ENCODE measurements at regions not wholly inside any gene's neighbourhood (a gene's known extent, or its start where the extent isn't known, plus 50 kb on each side); places are given as distances from the start of the nearest gene placed in this dataset.
"Not testable (repeated sequence)": the region's sequence is repeated elsewhere in the genome, so short reads cannot be mapped to it uniquely, and the experiment has no call there.

DNA sequence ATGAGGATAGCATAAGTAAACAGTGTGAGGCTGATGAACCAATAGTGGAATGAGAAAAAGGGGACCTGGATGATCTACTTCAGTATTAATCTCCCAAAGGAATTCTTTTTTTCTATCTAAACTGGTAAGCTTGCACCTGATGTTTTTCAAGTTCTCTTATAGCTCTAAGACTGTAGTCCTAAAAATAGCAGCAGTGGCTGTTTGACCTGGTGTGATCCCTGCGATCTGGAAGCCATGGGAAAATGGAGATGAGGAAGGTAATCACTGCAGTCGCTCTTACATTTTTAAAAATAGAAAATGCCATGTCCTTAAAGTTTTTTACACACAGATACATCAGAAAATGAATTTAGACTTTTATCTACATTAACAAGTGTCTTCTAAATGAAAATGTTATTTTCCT lies 926.4 kb upstream of the SLC35B3 start:
- DNase-seq: no peak

DNA sequence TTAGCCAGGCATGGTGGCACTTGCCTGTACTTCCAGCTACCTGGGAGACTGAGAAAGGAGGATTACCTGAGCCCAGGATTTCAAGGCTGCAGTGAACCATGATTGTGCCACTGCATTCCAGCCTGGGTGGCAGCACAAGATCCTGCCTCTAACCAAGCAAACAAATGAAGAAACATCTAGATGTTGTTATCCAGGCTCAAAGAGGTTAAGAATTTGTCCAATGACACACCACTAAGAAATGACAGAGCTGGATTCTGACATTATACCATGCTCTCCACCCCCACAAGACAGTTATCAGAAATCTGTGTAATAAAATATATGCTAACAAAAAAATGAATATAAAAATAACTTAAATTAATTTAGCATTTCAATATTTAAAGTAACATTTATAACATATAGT lies 925.5 kb upstream of the SLC35B3 start:
- no peak for DNase-seq

DNA sequence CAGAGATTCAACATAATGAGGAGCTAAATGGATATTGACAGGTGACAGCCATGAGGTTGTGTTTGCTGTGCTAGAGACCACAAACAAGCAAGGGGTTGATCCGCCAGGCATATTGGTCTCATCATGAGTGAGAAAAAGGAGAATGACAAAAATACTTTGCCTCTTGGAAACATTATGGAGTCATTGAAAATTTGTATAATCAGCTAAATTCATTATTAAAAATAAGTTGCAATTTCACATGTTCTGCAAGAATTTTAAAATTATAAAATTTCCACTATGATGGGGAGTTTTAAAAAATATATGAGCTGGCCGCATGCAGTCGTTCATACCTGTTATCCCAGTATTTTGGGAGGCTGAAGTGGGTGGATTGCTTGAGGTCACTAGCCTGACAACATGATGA lies 912.3 kb upstream of the SLC35B3 start:
- DNase-seq: no peak

DNA sequence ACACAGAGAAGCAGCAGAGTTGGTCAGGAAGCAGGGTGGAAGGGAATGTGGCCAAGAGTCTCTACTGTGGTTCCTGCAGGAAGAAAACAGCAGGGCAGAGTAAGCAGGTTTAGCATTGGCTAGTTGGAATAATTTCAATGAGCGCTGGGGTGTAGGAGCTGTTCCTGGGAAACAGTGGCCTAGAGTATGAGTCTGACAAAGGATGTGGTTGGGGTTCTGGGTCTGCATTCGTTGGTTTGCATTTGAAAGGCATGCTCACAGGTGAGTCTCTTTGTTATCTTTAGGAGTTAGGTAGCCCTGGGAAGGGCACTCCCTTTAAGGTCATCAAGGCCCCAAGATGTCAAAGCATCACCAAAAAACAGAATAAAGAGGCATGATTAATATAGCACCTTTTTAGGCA lies 911.6 kb upstream of the SLC35B3 start:
- no peak for DNase-seq

DNA sequence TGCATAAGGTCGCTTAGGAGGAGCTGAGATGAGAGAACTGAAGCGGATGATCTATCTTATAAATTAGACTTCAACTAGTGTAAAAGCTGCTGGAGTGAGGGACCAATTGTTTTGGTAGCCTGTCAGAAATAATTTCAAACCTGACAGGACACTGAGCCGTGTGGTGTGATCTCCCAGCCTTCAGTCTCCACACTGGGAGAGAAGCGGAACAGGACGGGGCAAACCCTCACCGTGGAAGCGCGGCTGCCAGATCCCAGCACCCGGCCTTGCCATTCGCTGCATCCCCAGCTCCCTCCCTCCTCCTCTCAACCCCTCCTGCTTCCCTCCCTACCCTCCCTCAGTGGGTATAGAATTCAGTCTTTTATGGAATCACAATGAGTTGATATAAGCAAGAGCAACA lies 900.1 kb upstream of the SLC35B3 start:
- DNase-seq: no peak

DNA sequence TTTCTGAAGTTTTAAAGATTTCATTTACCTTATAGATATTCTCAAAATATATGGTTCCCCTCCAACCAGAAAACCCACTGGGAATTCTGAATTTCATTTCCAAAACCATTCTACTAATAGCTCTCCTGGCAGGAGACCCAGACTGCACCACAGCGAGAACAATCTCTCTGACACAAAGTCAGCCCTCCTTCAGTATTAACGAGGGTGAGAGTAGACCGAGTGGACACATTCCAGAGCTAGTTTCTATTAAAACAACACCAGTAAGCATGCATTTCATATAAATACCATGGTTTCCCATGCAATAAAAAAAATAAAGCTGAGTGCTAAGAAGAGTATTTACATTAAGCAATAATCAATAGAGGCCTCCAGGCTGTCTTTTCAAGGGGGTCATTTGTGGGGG lies 899.6 kb upstream of the SLC35B3 start:
- DNase-seq: no peak

DNA sequence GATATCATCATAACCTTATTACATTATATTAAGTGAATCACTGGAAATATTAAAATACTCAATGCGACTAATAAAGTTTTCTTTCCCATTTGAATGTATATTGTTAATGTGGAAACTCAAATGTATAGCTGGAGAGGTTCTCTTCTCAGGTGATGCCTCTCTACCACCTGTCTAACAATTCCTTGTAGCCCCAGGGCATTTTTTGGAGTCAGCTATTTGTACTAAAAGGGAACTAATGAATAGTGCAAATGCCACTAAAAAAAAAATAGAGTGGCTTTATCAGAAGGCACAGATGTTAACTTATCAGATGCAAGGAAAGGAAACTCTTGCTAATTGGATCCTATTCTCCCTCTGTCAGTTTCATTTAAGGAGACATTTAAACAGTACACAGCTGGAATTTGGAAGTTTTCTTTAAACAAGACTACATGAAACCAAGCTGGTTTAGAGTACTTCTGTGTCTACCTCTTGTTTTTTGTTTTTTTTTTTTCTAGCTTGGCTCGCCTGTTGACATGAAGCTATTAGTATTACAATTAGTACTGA lies 897.0 kb upstream of the SLC35B3 start:
- no peak for DNase-seq

DNA sequence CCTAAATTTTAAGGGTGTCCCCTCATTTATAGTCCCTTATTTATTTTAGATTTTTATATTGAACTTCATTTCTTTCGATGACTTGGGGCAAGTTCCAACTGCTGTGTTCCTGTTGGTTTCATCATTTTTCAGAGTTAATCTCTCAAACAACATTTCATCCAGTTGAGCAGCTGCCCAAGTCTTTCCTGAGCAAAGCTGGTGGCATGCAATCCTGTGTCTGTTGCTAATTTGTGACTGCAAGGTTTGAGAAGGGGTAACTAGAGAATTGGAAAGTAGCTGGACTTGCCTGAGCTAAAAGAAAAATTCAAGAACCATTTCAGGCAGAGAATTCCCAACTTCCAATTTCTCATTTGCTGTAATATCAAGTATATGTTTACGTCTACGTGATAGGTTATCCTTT lies 881.5 kb upstream of the SLC35B3 start:
- DNase-seq: no peak

DNA sequence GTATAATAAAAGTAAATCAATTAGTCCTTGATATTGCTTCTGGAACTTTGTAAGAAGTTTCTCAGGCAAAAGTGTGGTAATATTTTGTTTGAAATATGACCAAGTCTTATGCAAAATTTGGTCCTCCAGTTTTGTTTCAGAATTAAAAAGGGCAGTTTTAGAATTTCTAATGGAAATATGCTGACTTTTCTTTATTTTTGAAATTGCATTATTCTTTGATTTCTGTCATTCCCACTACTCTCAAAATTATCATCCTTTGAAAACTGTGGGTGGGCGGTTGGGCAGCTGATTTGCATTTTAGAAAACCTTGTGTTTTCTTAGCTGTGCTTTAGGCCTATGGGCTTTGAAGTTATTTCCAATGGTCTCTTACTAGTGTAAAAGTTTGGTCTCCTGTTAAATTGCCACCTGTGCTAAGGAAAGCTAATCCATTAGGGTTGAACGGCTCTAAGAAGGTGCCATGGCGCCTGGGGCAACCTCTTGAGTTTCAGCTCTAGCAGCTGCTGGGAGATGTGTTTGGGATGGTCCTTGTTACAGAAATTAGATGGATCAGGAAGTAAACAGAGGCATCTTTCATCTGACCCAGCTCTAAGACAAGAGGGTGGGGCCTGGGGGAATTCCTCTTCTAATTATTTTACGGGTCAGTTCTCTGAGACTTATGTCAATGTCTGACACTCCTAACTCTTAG lies 880.8 kb upstream of the SLC35B3 start:
- no peak for DNase-seq

DNA sequence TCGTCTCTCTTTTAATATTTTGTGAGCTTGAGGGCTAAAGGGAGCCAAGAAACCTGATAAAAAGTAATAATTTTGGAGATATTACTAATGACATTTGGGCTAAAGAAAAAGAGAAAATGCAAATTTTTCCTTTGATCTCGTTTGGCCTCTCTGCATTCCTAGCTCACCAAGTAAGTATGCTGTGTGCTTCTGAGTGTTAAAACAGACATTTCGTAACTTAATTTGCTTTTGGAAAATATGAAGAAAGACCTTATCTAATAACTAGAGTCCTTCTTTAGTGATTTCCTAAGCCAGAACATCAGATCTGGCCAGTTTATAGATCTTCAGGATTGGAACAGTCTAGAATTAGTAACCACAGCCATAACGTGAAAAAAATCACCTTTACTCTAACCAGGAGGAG lies 872.9 kb upstream of the SLC35B3 start:
- no peak for DNase-seq

DNA sequence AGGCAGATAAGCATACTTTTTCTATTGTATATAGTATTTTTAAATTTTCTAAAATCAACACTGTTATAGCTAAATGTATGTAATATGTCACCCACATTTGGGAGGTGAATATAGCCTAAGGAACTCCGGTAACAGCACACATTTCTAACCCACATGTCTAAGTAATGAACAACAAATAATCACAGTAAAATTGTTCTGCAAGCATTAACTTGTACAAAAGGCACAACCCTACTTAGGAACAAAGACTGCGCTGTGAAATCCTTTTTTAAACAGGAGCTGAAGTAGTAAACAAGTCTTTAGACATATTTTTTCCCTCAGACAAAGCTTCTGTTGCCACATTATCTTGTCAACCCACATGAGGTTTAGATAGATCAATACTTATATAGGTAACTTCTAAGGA lies 872.4 kb upstream of the SLC35B3 start:
- DNase-seq: no peak

DNA sequence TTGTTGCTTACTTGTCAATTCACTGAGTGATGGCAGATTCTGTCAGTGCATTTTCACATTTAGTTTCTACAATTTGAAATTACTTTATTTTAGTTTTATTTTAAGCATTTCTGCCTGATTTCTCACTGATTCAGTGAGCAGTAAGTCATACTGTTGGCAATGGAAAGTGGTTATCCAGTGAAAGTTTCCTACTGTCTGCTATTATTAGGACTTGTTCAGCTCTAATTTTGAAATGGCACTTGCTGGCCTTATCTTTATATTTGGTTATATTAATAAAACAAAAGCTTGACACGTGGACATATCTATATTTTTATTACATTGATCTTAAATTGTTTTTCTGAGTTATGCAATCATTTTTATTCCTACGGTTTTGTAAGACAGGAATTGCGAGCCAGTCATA lies 871.8 kb upstream of the SLC35B3 start:
- no peak for DNase-seq

DNA sequence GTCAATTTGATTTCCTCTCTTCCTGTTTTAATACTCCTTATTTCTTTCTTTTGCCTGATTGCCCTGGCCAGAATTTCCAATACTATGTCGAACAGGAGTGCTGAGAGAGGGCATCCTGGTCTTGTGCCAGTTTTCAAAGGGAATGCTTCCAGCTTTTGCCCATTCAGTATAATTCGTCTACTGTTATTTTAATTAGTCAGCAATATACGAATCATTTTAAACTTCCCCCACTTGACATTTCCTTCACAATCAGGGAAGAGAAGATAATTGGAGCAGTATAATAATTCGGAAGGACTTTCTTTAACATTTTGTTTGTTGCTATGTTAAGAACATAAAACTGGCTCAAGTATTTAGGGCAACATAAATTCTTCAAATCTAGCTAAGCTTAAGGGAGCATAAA lies 860.3 kb upstream of the SLC35B3 start:
- DNase-seq: no peak

DNA sequence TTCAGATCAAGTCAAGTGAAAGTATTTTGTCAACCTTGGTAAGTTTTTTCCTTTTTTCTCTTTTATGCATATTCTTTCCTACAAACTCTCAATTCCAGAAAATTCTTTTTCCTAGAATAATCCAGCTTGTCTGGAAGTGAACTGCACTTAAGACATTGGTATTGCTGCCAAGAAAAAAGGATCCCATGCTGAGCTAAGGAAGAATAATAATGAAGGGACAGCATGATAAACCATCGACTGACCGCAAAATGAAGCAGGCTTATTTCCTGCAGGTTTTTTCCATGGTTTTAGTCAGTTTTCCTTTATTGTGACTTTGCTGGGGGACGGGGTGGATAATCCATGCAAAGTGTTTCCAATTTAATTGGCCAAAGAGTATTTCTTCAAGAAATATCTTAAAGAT lies 857.6 kb upstream of the SLC35B3 start:
- no peak for DNase-seq

DNA sequence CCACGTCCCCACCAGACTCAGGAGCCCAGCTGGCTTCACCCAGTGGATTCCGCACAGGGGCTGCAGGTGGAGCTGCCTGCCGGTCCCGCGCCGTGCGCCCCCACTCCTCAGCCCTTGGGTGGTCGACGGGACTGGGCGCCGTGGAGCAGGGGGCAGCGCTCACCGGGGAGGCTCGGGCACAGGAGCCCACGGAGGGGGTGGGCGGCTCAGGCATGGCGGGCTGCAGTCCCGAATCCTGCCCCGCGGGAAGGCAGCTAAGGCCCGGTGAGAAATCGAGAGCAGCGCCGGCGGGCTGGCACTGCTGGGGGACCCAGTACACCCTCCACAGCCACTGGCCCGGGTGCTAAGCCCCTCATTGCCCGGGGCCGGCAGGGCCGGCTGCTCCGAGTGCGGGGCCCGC lies 855.0 kb upstream of the SLC35B3 start:
- DNase-seq: not testable (repeated sequence)

DNA sequence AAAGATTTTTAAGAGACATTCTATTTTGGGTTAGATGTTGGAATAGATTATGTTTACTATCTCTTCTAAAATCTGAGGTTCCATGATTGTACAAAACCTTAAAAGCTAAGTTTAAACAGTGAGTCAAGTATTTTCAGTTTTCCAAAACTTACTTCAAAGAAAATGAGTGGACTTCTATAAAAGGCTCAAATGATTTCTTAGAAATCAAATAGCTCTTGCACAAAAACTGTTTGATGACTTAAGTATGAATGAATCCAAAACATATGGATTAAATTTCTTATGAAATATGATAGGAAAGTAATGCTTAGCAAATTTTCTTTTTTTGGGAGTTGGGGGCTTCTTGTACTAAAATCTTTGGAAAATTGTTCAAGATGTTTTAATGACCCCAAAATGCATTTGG lies 837.3 kb upstream of the SLC35B3 start:
- no peak for DNase-seq

DNA sequence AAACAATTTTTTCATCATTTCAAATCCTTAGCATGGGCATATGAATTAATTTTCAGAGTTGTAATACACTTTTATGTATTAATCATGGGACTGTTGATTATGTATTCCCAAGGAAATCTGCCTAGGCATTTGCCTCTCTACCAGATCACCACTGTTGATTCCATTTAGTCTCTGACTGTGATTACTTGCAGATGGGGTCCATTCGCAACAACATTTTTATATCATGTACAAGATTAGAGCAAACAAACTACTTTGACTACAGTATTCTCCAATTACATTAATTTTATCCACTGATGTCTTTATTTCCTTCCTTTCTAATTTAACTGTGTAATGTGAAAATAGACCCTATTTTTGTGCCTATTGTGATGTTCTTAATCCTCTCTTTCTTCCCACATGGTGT lies 831.4 kb upstream of the SLC35B3 start:
- DNase-seq: no peak

DNA sequence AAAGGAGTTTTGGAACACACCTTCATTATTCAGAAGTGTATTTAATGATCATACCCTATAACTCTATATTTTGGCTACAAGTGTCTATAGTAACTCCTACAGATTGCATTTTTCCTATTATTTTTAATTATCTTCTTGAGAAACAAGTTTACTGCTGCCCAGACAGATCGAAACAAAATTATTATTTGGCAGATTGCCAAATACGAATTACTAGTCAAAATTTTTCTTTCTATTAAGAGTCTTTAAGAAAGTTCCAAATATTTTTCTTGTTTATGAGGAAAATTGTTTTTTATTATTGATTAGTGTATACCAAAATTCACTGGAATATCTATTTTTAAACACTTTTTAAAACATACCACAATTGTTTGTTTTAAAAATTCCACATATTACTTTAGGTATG lies 821.9 kb upstream of the SLC35B3 start:
- DNase-seq: no peak

DNA sequence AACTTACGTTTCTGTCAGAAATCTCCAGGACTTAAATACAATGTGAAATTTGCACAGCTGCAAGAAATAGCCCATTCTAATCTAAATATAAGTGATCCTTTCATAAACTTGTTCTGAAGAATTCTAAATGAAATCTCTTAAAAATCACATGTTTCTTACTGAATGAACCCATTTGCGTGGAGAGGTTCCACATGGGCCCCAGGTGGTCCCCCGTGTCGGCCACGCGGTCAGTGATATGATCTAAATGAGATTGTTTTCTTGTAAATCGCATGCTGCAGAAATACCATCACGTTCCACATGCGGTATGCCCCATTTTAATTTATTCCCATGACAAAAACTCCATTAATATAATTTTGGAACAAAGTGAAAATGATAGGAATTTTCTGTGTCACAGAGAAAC lies 818.9 kb upstream of the SLC35B3 start:
- no peak for DNase-seq

DNA sequence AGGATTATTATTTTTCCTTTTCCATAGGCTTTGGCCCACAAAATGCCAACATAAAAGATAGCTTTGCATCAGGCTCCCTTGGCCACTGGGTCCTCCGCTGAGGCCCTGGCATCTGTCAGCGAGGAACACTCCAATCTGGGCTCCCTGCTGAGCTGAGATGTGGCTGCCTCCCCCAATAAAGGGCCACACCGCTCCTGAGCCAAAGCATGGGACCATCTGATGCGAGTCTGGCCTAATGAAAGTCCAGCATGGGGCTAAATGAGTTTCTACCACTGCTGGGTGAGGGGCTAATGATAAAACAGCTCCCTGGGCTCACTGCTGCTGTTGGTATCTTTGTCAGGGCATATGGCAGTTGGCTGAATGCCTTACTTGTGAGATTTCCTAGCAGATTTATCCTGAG lies 817.5 kb upstream of the SLC35B3 start:
- DNase-seq: no peak

DNA sequence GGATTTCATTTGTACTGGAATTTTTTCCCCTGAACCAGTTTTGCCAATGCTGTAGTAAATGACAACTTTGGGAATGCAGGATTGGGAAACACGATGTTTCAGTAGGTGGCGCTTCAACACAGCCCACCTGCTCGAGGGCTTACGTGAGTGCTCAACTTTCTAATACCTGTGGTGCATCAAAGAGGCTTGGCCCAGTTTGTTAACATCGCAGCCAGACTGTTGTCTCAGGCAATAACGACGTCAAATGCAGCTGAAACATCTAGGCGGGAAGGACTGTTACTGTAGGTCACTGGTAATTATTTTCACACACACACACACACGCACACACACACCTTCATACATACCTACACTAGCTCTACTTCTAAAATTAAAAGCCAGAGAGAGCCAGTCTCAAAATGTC lies 815.5 kb upstream of the SLC35B3 start:
- DNase-seq: no peak

DNA sequence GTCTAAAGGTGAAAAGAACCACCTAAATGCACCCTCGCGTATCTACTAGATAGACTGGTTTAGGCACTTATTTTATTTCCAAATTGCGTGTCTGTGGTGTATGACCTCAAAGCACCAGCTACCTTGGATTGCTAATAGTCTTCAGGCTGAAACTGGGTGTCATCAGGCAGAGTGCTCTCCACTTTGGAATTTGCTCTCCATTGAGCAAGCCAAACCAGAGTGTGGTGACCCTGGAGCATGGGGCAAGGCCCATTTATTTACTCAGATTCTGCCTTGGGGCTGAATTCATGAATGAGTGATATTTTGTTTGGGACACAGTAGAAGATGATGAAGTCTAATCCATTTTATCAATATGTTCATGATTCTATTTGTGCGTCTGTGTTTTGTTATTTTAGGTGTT lies 812.8 kb upstream of the SLC35B3 start:
- DNase-seq: no peak

DNA sequence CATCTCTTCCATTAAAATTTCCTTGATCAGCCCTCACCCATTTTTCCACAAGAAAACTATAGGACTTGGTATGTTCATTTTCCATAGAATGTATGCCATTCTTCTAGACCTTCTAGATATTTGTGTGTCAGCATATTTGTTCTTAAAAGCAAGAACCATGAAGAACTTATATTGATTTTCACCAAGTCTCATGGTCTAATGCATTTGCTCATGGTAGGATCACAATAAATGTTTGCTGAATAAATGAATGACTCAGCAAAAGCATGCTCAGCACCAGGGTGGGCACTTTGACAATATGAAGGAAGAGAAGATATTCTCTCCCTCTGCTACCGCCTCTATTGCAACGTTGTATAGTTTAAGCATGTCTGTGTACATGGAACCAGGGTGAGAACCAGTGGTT lies 805.5 kb upstream of the SLC35B3 start:
- no peak for DNase-seq

DNA sequence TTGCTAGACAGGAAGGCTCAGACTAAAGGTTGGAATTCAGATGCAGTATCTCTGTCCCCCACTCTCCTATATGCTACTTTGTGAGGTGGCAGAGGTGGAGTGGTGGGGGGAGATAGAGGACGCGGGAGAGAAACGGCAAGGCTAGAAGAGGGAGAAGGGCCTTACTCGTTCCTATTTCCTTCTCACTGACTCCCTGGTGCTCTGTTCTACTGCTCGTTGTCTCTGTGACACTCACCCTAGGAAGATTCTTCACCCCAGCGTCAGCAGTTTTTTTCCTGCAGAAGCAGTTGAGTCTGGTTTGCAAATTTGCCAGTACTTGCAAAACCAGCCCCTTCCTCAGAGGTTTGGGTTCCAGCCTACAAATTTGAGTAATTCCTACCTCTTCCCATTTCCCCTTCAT lies 801.1 kb upstream of the SLC35B3 start:
- DNase-seq: no peak

DNA sequence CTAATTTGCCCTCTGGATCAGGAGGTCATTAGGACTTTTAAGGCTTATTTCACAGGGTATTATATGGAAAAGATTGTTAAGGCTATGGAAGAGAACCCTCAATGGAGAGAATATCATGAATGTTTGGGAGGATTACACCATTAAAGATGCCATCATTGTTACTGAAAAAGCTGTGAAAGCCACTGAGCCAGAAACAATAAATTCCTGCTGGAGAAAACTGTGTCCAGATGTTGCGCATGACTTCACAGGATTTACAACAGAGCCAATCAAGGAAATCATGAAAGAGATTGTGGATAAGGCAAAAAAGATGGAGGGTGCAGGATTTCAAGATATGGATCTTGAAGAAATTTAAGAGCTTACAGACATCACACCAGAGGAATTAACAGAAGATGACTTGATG lies 798.3 kb upstream of the SLC35B3 start:
- no peak for DNase-seq

DNA sequence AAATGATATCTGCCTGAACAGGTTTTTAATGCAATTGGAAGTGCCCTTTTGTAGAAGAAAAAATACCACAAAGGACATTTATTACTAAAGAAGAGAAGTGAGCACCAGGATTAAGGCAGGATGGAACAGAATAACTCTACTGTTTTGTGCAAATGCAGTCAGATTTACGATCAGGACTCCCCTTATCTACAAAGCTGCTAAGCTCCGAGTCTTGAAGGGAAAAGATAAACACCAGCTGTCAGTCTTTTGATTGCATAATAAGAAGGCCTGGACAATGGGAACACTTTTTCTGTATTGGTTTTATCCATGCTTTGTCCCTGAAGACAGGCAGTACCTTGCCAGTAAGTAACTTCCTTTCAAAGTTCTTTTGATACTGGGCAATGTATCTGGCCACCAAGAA lies 797.9 kb upstream of the SLC35B3 start:
- DNase-seq: no peak

Measured in DMS79 treated with DMSO at 0.1 percent for 48 hours (cell line).